GM21526 (cell line): ENCODE measurements at regions not wholly inside any gene's neighbourhood (a gene's known extent, or its start where the extent isn't known, plus 50 kb on each side); places are given as distances from the start of the nearest gene placed in this dataset.

Experiments
- ATAC-seq: cut with Tn5 transposase; IDR thresholded peaks from one replicate; pipeline ENCODE4 v1.9.1; 2021; ENCODE audit warnings: moderate library complexity; ENCODE audit not compliant: unreplicated experiment, low FRiP score

DNA sequence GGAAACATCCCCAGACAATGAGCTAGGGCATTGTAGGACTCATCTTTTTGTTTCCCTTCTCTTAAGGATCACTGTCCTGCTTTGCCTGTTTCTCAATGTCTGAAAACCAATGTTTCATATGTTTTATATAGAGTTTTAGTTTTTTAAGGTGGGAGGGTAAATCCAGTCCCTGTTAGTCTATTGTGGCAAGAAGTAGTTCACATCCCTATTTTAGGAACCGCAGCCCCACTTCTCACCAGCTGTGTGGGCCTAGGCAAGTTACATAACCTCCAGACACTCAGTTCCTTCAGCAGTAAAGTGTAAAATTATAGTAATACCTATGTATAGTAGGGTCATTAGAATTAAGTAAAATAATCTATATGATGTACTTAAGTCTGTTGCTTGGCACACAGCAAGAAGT lies 105.8 kb upstream of the WLS start:
- ATAC-seq, result no peak

DNA sequence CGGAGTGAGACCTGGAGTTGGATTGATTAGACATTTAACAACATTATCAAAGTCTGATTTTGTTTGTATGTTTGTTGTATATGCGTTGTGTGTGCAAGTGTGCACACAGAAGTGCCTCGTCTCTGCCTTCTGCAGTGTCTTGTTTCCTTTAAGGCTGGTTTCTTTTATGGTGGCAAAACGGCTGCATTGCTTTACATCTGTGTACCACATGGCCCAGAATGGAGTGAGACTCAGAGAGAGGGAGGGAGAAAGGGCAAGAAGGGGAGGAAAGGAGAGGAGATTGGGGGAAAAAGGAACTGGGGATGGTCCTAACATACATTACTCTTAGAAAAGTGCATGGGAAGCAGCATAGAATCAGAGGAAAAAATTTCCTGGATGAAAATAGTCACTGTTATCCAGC lies 99.7 kb upstream of the WLS start:
- ATAC-seq, result no peak

DNA sequence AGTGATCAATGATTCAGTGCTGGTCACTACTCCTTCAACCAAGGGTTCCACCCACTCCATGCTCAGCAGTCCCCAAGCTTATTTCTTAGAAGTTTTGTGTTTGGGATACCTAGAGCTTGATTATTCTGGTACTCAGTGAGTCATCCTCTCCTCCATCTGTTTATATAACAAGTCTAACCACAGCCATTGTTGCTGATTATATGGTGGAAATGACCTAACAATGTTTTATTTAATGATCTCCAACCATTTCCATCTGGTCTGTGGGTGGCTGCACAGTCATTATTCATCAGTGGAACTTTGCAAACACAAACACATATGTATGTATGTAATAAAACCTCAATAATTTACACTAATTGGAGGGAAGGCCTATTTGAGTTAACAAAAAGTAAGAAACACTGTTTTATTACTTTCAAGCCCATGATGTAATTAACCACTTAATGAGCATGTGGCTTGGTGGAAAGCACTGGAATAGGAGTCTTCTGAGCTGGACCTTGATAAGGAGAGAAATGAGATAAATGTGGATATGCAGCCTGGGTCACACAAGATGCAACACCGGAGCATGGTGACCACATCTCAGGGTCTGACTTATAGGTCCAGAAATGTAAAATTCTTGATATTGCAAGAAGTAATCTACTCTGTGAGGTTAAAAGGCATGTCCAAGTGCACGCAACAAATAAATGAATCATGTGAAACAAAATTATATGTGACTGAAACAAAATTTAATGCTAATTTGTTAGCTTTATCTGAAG lies 99.0 kb upstream of the WLS start:
- no peak for ATAC-seq

DNA sequence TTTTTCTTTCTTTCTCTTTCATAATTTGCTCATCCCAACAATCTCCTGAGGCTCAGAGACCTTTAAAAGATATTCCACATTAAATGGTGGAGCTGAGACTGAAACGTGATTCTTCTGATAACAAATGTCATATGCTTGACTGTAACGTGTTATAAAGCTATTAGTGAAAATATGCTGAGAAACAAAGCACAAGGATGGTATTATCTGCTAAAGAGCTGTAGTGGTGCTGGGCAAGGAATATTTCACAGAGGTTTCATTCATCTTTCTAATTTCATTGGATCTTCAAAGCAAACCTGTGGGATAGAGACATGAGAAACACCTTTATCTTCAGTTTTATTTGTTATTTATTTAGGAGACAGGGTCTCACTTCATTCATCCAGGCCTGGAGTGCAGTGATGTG lies 98.1 kb upstream of the WLS start:
- ATAC-seq, result no peak

DNA sequence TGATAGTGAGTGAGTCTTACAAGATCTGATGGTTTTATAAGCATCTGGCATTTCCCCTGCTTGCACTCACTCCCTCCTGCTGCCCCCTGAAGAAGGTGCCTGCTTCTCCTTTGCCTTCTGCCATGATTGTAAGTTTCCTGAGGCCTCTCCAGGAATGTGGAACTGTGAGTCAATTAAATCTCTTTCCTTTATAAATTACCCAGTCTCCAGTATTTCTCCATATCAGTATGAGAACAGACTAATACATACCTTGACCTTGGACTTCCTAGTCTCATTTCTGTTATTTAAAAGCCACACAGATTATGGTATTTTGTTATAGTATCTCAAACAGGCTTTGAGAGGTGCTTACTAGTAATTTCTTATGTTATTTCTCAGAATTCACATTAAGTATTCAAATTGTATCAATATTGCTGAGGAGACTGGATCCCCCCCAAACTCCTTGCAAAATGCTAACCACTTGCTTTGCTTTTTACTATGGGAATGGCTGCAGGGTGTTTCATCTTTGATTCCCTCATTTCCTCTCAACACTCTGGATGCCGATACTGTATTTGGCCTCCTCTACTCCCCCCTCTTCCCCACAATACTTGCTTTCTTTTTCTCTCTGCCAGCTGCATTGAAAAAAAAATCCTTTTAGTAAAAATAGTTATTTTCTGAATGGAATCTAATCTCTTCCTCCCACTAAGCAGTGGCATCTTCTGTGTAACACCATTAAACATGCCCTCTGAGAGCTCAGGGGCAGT lies 96.9 kb upstream of the WLS start:
- ATAC-seq, result no peak

DNA sequence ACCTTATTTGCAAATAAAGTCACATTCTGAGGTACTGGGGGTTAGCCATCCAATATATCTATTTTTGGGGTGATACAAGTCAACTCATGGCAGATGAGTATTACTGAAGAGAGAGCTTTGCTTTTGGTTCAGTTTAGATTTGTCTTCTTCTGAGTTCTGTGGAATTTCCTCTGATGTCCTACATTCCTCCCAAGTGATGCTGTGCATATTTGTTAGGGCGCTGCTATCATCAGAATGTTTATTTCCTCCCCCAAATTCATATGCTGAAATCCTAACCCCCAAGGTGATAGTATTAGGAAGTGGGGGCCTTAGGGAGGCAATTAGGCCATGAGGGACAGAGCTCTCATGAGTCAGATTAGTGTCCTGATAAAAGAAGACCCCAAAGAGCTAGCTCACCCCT lies 96.2 kb upstream of the WLS start:
- ATAC-seq, result no peak

DNA sequence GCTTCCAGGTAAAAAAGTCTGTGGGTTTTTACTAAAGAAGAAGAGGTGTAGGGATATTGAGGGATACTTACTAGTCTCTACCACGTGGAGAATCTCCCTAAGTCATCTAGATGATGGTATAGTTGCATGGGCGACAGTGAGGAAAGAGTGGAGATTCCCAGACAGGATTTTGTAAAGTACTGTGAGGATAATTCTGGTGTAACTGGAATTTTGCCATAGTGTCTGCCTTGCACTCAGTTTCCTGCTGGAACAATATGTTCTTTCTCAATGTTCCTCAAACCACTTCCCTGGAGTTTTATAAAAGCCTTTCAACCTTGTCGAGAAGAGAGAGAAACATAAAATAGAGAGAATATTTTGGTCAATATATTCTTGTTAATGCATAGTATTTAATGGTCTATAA lies 95.1 kb upstream of the WLS start:
- ATAC-seq, result no peak

DNA sequence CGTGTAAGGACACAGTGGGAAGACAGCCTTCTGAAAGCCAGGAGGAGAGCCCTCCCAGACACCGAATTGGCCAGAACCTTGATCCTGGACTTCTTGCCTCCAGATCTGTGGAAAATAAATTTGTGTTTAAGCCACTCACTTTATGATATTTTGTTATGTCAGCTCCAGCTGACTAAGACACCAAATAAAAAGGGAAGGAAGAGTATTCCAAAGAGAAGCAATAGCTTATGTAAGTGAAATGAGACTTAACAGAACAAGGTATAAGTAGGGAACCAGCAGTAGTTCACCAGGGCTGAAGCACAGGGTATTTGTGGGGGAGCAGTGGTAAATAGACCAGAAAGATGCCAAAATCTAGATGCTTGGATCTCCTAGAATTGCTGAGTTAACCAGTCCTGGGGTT lies 94.2 kb upstream of the WLS start:
- ATAC-seq, result no peak

DNA sequence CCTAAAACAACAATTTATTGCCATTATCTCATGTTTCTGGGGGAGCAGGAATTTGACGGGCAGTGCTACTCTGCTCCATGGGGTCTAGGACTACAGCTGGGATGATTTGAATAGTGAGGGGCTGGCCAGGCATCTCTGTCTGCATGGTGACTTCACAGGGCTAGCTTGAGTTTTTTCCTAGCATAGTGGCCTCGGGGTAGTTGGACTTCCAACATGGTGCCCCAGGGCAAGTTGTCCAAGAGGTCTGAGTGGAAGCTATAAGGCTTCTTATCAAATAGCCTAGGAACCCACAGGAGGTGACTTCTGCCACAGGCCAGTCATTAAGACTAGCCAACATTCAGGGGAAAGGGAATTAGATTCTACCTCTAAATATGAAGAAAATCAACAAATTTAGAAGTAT lies 92.0 kb upstream of the WLS start:
- no peak for ATAC-seq

DNA sequence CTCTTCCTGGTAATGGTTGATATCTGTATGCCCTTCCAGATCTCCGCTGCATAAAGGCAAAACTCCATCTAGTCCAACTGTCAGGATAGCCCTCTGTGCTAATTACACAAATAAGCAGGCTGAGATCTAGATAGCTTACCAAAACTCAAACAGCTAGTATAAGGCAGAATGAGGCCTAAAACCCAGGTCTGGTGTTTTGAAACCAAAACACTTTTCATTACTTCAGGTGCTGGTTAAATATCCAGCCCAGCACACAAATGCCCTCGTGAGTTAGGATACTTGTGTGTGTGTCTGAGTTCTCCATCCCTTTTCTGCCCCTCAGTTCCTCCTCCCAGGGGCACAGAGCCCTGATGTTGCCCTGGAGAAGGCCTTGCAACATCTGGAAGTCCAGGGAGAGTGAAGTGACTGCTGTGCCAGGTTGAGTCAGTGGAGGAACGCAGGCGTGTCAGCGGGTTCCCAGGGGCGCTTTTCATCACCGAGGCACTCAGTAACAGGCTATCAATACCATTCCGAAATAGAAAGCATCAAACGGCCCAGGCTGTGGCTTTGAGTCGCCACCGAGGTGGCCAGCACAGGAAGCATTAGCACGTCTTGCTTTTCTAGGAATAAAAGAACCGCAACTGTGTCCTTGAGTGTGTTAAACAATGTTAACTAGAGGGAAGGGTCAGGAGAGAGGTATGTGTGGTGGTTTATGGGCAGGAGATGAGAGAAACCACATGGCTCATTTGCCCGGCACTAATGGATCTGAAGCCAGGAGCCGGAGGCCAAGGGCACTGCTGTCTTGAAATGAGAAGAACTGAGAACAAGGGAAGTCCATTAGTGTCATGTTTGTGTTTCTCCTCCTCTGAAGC lies 90.7 kb upstream of the WLS start:
- no peak for ATAC-seq

DNA sequence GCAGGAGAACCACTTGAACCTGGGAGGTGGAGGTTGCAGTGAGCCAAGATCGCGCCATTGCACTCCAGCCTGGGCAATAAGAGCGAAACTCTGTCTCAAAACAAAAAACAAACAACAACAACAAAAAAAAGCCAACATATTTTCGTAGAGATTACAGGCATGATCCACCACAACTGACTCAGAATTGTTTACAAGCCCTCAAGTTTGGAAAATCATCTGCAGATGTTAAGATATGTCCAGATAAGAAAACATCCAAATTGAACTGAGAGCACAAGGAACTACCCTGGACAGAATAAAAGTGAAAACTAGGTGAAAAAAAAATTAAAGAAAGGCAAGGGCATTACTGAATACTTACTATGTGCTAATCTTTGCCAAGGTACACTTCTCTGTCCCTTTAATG lies 89.8 kb upstream of the WLS start:
- ATAC-seq, result no peak

DNA sequence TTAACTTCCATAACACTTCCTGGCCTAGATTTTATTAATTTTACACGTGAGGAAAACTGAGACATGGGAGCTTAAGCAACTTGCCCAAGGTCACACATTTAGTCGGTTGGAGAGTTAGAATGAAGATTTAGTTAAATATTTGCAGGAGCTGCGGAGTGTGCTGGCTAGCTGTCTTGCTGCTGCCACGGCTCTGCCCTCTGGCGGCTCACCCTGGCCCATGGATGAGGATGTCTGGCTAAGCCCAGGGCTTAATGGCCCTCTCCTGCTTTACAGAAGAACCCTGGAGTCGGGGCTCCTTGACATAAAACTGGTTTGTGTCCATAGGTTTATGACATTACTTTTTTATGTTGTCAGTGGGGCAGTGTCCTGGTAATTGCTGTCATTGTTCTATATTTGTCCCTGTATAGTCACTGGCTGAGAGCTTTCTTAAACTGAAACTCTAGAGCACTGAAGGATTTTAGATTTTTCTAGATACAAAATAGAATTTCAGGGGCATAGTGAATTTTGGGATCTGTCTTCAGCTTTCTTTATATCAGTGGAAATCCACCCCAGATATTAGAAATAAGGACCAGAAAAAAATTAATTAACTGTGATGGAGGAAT lies 88.9 kb upstream of the WLS start:
- no peak for ATAC-seq

DNA sequence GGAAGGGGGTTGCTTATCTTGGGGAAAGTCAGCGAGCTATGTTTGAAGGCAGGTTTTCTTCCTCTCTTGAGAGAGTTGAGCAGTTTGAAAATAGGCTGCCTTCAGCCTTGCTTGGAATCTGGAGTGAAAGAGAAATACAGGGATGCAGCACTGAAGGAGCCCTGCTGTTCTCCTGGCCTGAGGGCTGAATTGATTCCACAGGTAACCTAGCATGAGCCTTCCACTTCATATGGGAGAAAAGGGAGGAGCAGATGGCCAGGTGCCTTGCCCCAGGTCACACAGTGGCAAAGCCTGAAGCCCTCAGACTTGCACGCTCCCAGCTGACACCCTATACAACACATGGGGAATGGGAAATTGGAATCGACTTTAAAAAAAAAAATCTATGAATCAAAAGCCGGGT lies 88.0 kb upstream of the WLS start:
- no peak for ATAC-seq

DNA sequence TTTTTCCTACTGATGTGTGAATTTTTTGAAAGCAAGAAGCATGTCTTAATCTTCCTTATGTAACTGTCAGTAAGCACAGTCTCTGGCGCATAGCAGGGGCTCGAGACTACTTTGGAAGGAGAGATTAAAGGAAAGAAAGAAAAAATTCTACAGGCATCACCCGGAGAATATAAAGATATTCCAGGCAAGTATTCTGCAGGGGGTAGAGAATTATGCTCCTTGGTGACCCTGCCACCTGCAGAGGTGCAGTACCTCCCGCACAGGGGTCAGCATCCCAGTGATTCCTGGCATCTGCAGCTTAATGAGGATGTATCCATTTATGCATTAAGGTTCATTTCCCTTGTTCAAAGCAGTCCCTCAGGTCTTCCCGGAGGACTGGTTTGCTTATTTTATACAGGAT lies 87.6 kb upstream of the WLS start:
- ATAC-seq, result no peak

DNA sequence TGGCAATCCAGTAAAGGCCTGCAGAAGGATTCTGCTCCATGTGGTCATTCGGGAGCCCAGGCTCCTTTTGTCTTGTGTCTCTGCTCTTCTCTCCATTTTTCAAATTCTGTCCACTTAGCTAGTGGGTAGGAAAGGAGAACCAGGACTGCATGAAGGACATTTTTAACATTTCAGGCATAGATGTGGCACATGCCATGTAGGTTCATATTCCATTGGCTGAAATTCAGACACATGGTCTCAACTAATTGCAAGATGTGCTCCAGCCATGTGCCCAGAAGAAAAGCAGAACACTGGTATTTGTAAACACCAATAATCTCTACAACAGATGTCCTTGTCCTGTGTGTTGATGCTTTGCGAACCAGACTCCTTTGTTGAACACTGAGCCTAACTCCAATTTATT lies 85.2 kb upstream of the WLS start:
- ATAC-seq, result no peak

DNA sequence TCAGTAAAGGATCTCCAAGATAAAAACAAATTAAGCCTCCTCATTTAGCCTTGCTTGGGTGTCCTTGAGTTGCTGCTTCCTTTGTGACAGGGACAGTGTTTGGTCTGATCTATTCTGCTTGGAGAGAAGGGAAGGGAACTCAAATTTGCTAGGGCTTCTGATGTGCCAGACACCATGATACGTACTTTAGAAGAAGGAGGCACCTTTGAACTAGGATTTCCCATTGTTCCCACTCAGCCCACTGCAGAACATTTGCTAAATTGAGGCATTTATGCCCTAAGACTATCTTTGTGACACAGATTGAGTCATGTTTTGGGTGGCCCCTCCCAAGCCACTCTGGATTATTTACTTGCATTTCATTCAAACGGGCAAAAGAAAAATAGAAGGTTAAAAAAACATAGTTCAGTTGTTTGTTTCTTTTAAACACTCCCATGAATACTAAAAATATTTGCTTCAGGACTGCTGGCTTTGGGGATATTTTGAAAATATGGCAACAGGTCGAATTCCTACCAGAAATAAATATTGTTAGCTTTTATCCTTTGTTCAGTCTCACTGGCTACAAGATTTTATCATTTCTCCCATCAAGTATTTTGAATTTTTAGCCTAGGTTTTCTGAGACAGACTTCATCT lies 81.9 kb upstream of the WLS start:
- no peak for ATAC-seq

DNA sequence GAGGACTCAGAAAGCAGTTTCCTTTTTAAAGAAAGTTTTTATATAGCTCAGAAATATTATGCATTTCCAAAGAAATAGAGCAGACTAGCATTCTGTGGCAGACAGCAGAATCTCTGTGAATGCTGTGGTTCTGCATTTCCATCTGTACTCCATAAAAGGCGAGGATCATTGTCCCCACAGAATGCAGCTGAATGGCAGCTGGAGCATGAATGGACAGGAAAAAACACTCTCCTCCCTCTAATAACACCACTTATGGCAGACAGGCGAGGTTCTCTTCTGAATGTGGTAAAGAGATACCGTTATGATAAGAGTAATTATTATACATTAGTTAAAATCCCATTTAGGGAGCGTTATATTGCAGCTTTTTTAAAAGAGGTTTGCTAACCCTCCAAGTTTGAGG lies 81.4 kb upstream of the WLS start:
- no peak for ATAC-seq

DNA sequence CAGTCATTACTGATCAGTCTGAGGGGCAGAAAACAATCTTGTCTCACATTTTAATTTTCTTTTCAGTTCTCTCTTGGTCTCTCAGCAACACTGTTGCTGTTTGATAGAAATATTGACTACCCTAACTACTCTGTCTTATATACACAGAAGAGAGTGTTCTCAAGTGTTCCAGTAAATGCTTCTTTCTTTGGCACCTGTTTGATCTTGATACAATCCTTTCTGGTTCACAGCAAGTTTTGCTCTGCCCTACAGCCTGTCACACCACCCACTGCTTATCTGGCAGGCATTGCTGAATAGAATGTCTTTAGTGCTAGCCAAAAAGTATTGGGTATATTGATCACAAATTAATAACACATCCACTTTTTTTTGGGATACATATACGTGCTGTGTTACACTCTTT lies 75.7 kb upstream of the WLS start:
- ATAC-seq, result no peak

DNA sequence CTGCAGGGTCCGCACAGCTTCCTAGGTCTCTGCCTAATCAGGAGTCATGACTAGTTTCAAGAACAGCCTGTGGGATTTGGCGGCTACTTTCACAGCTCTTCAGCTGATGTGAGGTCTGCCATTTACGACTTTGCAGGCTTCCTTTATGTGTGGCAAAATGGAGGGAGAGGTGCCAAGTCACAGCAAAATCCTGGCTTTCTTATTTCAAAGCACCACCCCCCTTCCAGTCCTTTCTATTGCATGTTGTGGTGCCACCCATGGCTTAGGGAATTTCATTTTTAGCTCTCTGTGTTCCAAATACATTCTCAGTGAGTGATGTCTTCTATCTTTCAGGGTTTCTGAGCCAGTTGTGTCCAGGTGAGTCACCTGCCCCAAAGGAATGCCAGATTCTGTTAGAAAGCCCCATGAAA lies 75.1 kb upstream of the WLS start:
- no peak for ATAC-seq

DNA sequence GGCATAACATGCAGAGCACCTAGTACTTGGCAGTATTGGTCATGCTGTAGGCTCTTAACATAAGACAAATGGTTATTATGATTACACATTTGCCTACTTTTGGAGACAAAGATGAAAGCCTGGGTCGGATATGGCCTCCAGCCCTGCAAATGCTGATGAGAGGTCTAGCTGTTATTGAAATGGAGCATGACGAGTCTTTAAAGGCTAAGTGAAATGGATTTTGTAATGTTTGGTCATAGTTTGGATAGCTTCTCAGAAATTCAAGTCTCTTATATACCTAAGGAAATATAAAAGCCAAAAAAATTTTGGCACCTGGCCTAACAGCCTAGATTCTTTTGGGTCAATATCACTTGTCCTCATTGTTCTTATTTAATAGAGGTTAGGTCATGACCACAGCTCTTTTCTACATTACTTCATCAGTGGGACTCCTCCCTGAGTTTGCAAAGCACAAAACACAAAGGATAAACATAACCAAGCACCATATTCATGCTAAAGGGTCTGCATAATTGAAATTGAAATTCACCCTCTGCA lies 69.2 kb upstream of the WLS start:
- ATAC-seq, result no peak
